ENCODE measurements at regions not wholly inside any gene's neighbourhood (a gene's known extent, or its start where the extent isn't known, plus 50 kb on each side); places are given as distances from the start of the nearest gene placed in this dataset.

DNA sequence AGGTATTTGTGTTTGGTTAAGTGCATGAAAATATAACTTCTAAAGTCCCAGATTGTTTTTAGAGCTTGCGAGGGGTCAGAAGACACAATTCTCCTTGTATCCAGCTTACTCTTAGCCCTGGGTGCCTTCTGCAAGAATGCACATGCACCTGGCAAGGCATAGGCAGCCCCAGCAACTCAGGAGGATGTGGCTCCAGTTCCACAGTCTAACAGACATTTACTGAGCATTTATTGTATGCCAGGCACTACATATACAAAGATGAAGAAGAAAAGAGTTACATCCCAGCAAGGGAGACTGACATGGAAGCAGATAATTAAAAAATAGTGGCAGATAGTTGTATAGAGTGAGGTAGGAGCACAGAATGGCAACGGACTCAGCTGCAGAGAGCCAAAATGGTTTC, 101.1 kb upstream of the FRY start:
- DNase-seq: no peak

DNA sequence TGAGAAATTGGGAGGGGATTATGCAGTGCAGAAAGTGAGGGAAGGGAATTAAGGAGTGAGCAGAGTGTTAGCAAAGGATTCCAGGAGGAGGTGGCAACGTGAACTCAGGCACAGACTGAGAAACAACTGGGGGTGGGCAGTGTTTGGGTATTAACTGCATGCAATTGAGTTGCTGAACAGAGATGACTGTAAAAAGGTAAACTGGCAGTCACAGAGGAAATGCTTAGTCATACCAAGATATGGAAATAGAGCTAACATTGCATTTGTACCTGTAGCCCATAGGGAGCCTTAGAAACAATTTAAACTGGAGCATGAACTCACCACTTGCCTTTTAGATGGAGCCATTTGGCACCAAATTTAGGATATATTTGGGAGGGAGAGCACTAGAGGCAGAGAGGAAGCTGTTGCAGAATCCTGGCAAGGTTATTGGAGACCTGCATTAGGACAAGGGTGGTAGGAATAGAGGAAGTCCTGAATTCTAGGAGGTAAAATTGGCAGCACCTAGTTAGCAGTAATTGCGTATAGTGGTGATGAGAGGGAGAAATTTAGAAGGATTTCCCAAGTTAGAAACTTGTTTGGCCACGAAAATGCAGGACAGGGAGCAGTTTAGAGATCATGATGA, 100.6 kb upstream of the FRY start:
- DNase-seq: no peak

GRCh38 chr13:31937436-31937835, 94.1 kb upstream of the FRY start:
- DNase-seq: no peak

DNA sequence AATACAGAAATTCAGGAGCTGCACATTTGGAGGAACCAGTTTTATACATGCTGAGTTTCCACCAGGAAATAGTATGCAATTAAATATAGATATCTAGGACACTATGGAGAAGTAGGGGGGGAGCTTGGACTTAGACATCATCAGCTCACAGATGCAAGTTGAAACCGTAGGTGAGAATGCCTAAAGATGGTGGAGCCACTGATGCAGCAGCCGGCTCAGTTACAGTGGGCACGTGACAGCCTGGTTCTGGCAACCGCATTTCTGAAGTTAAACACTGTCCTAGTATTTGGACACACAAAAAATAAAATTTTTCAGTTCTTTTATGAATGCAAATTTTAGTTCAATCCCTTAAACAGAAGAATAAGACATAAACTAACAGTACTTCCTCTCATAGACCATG, 91.5 kb upstream of the FRY start:
- DNase-seq: no peak

DNA sequence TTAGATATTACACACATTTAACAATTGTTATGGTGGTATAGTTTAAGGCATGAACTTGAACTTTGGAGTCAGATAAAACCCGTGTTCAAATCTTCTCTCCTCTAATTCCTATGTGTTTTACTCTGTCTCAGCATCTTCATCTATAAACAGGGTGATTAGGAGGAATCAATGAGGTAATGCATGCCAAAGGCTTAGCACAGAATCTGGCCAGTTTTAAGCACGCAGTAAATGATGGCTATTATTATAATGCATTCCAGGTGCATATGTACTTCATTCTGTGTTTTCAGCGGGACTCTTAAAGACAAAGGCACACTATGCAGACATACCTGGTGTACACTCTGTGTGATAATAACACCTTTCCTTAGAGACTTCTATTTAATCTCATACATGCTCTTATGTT, 88.0 kb upstream of the FRY start:
- no peak for DNase-seq

DNA sequence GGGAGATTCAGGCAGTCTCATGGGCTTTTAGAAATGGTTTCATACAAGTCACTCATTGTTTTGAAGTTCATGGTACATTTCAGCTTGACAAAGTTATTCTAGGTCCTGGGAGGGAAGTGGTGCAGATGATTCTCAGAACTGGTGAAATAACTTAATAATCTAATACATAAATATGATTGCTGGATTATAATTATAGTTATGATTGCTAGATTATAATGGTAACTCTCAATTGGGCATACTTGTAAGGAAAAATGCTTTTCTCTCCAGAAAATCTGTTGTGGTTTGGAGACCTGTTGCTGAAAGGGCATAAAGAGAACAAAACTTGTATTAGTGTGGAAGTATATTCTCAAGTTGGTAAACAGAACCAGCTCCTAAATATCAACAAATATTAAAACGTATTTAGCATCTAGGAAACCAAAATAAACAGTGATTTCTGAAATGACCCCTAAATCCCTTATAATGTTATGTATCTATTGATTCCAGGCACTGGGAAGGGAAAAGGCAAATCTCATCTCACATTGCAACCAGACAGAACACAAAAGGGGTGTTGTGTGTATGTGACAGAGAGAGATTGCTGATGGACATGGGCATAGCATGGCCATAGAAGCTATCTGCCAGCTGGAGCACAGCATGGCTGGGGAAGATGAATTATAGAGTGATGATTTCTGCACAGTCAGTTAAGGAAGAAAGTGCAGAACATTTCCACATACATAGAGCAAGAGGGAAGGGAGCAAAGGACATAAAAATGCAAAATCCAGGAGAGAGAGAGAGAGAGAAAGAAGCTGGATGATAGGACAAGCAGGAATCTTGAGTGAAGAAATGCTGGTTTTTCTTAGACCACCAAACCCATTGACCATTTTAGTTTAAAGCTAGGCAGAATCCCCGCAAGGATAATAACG, 87.1 kb upstream of the FRY start:
- DNase-seq: no peak

DNA sequence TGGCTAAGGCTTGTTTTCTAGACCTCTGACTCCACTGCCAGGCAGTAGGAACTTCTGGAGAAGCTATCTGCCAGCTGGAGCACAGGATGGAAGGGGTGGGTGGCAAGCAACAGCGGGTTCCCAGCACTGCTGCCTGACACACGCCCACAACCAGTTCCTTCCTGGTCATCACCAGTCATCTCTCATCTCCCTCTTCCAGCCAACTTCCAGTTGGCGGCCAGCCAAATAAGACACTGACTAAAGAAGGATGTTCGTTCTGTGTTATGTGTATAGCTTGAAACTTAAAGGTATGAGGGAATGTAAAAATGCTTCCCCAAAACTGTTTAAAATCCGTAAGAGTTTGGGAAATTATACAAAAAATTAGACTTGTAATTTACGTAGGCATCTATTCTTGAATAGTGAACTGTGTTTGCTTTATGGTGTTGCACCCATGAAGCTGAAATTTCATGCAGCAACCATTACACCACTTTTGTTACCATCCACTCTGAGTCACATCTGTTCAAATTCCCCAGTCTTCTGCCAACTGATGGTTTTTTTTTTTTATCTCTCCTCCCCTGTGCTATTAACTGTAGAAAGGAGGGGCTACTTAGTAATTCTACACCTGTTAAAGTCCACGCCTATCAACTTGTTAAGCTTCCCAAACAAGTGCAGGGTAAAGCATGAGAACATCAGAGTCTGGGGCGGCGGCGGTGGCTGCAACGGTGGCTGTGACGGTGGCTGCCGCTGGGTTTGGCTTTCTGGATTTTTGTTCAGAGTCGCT, 86.2 kb upstream of the FRY start:
- peak; percentile 63 for DNase-seq

DNA sequence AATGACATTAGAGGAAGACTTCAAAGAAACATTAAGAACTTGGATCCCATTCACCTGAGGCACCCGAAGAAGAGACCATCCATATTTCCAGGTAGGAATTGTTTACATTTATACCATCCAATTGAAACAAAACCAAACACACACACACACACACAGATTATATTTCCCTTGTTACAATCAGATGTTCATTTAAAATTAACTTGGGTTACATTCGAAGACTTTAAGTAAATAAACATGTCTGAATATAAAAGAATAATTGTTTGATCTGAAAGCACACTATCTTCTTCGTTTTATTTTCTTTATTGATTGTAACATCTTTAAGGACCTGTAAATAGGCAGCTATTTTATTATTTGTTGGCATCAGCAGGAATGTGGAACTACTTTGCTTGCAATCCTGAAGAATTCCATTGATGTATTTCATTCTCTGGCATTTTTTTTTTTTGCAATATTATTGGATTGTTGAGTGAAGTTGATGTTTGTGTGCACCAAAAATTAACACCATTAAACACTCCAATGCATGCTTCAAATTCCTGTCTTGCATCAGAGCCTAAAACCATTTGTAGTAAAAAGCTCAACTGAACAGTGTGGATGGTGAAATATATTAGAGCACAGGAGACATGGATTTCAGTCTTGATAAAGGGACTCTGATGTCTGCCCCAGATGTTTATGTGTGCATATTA, 85.3 kb upstream of the FRY start:
- no peak for DNase-seq

GRCh38 chr13:31947105-31947504, 84.5 kb upstream of the FRY start:
- no peak for DNase-seq

DNA sequence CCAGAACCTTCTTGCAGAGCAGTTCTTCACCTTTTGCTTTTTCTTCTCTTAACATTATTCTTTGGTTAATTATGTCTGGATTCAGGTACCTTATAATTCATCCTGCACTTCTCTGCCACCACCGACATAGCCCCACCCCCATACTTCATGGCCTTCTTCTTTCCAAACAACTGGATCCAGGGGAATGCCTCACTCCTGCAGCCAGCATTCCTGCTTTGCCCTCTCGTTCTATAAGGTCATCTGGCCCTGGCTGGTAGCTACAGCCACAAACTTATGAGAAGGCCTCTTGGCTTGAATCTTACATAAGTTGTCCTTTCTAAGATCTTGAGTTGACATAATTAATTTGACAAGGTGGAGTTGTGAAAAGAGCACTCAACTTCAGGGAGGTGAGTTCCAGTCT, 84.1 kb upstream of the FRY start:
- no peak for DNase-seq

DNA sequence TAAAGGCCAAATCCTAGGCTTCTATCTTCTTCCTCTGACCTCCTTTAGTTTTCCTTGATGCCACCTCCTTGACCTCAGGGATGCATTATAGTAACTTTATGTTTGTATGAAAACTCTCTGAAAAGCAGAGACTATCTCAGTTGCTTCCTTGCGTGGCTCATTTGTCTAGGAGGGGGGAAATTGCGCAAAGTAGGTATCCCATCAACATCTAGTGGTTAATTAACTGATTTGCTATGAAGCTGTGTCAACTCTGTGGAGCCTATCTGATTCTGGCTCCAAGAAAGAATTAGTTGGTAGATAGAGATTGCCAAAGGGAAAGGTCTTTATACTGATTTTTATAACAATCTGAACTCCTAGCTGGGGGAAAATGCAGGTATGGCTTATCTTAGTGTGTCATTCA, 82.1 kb upstream of the FRY start:
- DNase-seq: no peak

DNA sequence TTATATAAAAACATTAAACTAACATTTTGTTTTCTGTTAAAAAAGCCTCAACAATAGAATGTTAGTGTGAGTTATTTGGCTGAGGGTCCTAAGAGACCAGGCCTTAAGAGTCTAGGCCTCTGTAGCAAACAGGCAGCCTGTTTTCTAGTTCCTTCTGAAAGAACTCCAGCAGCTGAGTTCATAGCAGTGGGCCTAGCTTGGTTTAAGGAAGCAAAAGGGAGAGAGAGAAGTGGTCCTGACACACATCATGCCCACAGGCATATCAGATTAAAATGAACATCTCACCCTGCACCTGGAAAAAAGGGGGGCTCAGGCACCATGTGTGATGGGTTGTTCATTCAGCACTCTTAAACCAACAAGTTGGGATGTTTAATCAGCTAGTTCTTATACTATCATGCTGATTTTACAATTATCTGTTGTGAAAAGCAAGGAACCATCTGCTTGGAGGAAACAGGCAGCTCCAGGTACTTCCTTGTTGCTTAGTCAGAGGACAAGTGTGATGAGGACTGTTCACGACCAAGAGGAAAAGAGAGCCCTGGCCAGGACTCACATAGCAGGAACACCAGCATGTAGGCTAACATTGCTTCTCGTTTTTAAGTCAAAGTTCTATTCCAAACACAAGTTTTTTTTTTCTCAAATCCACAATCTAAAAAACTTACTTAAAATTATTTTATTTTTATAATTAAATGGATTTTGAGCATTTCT, 81.3 kb upstream of the FRY start:
- no peak for DNase-seq

GRCh38 chr13:31951215-31951678, 80.3 kb upstream of the FRY start:
- DNase-seq: no peak

GRCh38 chr13:31952641-31953380, 78.8 kb upstream of the FRY start:
- no peak for DNase-seq

DNA sequence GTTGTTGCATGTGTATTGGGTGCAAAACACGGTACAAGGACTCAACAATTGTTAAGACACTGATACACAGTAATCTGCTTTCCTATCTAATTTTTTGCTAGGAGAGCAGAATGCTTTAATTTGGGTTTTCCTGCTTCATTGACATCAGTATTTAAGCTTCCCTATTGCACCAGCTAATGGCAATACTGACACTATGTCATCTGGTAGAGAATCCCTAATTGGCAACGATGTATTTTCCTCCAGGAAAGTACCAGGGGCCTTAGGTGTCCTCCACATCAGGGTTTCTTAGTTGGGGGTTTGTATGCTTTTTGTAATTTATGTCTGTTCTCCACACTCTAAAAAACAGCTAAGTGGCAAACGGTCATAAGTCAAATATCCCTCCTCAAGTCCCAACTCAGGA, 76.5 kb upstream of the FRY start:
- DNase-seq: no peak

DNA sequence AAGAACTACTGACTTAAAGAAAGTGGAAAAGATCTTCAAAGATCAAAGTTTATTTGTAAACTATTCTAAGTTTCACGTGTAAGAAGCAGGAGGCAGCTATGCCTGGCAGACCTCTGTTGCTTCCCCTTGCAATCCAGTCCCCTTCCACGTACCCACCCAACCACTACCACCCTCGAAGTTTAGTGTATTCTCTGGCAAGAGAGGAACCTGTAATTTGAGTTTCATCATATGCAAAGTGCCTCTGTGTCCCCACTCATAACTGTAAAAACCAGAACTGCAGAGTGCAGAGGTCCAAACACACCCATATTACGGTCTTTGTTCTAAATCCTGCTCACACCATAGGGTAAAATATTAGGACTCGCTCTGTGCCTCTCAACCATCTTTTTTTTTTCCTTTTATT, 75.8 kb upstream of the FRY start:
- no peak for DNase-seq

- no peak for DNase-seq
Measured at GRCh38 chr13:31956980-31957644, 74.5 kb upstream of the FRY start.

DNA sequence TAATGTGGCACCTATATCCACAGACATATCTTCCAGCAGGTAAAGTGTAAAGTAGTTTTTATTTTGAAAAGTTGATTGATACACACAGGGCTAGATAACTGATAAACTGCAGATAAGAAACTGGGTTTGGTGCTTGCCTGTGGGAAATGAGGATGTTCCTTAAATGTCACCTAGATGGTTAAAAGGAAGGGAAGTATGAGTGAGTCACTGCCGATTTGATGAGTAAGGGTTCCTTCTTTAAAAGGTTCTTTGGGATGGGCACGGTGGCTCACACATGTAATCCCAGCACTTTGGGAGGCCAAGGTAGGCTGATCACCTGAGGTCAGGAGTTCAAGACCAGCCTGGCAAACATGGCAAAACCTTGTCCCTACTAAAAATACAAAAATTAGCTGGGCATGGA, 73.8 kb upstream of the FRY start:
- no peak for DNase-seq

- DNase-seq: no peak
Measured at GRCh38 chr13:31962731-31963370, 68.7 kb upstream of the FRY start.

DNA sequence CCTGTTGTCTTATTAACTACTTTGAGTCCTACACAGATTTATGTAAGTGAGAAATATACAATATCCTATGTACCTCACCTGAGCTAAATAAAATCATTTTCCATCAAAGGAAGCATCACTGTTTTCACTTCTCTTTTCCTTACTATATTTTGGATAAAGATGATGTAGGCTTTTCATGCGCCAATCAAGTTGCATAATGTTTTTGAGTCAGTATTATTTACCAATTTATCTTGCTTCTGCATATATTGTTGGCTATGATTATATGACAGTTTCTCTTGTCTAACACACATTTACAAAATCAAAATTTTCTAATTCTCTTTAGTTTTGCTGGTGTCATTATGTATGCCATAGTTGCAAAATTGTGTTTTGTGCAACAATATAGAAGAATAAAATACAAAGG, 67.9 kb upstream of the FRY start:
- no peak for DNase-seq

DNA sequence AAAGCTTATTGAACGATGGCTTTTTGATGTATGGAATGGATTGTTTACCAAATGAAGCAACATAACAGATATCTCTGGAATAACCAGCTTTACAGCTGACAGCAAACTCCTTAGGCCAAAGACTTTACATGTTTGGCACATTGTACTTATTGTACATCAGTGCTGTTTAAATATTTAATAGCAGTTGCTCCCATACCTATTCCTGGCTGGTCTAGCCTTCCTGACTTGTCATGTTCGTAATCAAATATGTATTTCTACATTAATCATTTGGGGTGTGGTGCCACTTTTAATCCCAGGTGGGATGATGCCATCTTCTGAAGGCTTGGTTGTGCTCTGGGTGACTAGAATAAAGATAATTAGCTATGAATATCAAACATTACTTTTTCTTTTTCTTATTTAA, 67.4 kb upstream of the FRY start:
- no peak for DNase-seq
